ENCODE measurements at regions not wholly inside any gene's neighbourhood (a gene's known extent, or its start where the extent isn't known, plus 50 kb on each side); places are given as distances from the start of the nearest gene placed in this dataset.
"Not testable (repeated sequence)": the region's sequence is repeated elsewhere in the genome, so short reads cannot be mapped to it uniquely, and the experiment has no call there.

DNA sequence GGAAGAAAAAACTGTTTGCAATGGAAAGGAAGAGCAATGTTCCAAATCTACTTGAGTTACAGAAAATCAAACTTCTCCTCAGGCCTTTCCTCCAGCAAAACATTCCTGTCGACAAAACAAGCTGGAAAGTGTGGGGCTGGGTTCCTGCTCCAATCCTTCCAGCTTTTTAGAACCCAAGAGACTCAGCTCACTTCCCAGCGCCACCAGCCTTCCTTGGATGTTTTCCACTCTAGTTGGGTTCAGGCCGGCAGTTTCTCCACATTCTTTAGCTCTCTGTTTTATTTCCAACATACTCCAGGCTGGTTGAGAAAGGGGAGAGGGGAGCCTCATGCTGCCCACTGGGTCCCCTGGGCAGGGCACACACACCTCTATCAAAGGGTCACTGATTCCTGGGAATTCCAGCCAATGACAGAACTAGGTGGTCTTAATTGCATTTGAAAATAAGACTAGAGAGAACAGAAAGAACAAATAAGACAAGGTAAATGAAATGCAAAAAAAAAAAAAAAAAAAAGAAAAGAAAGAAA, 287.5 kb upstream of the FRG1 start:
- not testable (repeated sequence) for H3K36me3 Mint-ChIP-seq (ENCODE audit: unreplicated experiment); H3K27me3 Mint-ChIP-seq (ENCODE audit: unreplicated experiment); H3K4me3 Mint-ChIP-seq (ENCODE audit: unreplicated experiment); DNase-seq (ENCODE audit: extremely low spot score, unreplicated experiment); H3K27ac Mint-ChIP-seq (ENCODE audit: unreplicated experiment); H3K4me1 Mint-ChIP-seq (ENCODE audit: unreplicated experiment)
- peaks cover 14% of the 10 kb centered on the region for H3K9me3 Mint-ChIP-seq (ENCODE audit: unreplicated experiment)

DNA sequence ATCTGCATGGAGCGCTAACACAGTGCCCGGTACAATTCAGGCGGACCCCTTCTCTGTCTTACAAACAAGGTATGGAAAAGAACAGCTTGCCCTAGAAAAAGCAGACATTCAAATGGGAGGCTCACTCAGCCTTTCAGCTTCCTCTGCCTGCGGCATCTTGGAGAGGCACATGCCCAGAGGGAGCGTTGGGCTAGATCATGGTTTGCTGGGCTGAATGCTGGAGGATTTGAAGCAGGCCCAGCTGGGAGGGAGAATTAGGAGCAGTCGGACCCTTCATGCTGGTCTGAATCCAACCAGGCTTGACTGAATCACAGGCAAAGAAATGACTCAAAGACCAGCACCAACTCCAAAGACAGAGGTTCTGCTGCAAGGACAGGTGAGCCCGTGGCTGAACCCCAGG, 286.7 kb upstream of the FRG1 start:
- not testable (repeated sequence) for H3K27ac Mint-ChIP-seq (ENCODE audit: unreplicated experiment); H3K4me1 Mint-ChIP-seq (ENCODE audit: unreplicated experiment); H3K27me3 Mint-ChIP-seq (ENCODE audit: unreplicated experiment); H3K36me3 Mint-ChIP-seq (ENCODE audit: unreplicated experiment); H3K4me3 Mint-ChIP-seq (ENCODE audit: unreplicated experiment); DNase-seq (ENCODE audit: extremely low spot score, unreplicated experiment)
- peaks cover 14% of the 10 kb centered on the region for H3K9me3 Mint-ChIP-seq (ENCODE audit: unreplicated experiment)

DNA sequence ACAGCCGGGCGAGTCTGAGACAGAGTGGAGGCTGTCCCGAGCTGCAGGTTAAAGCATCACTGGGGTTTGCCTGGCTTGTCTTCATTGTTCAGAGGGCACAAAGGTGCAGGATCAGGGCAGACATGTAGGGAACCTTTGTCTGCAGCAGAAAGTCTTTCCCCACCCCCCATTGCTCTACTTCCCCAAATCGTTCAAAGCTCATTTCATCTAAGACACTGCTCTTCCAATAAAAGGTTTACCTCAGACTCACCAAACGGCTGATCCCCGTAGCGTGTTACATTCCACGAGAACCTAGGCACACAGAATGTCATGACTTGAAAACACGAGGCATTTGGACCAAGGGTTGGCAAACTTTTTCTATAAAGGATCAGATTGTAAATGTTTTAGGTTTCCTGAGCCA, 286.3 kb upstream of the FRG1 start:
- H3K27me3 Mint-ChIP-seq (ENCODE audit: unreplicated experiment); DNase-seq (ENCODE audit: extremely low spot score, unreplicated experiment); H3K36me3 Mint-ChIP-seq (ENCODE audit: unreplicated experiment); H3K4me1 Mint-ChIP-seq (ENCODE audit: unreplicated experiment); H3K4me3 Mint-ChIP-seq (ENCODE audit: unreplicated experiment); H3K27ac Mint-ChIP-seq (ENCODE audit: unreplicated experiment): not testable (repeated sequence)
- peaks cover 12% of the 10 kb centered on the region for H3K9me3 Mint-ChIP-seq (ENCODE audit: unreplicated experiment)

DNA sequence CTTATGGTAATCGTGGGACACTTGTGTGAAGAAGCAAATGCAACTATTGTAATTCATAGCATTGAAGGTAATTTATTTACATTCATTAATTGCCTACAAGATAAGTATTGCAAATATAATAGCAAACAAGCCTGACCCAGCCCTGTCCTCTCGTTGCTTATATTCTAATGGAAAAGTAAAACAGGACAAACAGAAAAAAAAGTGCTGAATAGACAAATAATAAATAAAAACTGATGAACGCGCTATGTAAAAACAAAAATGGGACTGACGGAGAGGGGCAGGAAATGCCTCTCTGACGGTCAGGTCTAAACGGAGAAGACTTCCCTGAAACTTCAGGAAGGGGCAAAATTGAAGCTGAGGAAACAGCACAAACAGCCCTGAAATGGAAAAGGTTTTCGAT, 284.9 kb upstream of the FRG1 start:
- not testable (repeated sequence) for H3K27ac Mint-ChIP-seq (ENCODE audit: unreplicated experiment); H3K9me3 Mint-ChIP-seq (ENCODE audit: unreplicated experiment); H3K36me3 Mint-ChIP-seq (ENCODE audit: unreplicated experiment); H3K4me3 Mint-ChIP-seq (ENCODE audit: unreplicated experiment); H3K4me1 Mint-ChIP-seq (ENCODE audit: unreplicated experiment); DNase-seq (ENCODE audit: extremely low spot score, unreplicated experiment); H3K27me3 Mint-ChIP-seq (ENCODE audit: unreplicated experiment)

DNA sequence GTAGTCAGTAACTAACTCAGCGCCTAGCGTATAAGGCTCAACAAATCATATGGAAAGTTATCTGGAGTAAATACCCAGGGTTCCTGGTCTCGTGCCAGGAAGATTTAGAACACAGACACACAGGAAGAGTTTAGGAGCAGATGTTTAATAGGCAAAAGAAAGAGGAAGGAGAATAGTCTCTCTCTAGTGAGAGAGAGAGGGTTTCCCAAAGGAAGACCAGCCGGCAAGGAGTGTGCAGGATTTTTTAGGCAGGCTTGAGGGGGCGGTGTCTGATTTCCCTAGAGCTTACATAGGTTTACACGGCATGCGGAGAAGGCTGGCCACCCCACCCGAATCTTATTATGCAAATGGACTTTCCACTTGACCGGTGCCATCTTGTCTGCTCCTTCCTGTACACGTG, 284.0 kb upstream of the FRG1 start:
- no peak overlapping the region for H3K4me3 Mint-ChIP-seq (ENCODE audit: unreplicated experiment)
- H3K27me3 Mint-ChIP-seq (ENCODE audit: unreplicated experiment): no peaks in the 10 kb centered on the region
- TF ChIP-seq, protein P1, sequence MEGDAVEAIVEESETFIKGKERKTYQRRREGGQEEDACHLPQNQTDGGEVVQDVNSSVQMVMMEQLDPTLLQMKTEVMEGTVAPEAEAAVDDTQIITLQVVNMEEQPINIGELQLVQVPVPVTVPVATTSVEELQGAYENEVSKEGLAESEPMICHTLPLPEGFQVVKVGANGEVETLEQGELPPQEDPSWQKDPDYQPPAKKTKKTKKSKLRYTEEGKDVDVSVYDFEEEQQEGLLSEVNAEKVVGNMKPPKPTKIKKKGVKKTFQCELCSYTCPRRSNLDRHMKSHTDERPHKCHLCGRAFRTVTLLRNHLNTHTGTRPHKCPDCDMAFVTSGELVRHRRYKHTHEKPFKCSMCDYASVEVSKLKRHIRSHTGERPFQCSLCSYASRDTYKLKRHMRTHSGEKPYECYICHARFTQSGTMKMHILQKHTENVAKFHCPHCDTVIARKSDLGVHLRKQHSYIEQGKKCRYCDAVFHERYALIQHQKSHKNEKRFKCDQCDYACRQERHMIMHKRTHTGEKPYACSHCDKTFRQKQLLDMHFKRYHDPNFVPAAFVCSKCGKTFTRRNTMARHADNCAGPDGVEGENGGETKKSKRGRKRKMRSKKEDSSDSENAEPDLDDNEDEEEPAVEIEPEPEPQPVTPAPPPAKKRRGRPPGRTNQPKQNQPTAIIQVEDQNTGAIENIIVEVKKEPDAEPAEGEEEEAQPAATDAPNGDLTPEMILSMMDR (IDR thresholded peaks at IDR 0.05): no peak
- H3K9me3 Mint-ChIP-seq (ENCODE audit: unreplicated experiment): peaks cover 7% of the 10 kb centered on the region
- no peaks in the 10 kb centered on the region for H3K4me1 Mint-ChIP-seq (ENCODE audit: unreplicated experiment)
- no peak for DNase-seq (ENCODE audit: extremely low spot score, unreplicated experiment)
- no peaks in the 10 kb centered on the region for H3K36me3 Mint-ChIP-seq (ENCODE audit: unreplicated experiment)
- H3K27ac Mint-ChIP-seq (ENCODE audit: unreplicated experiment): no peak overlapping the region

DNA sequence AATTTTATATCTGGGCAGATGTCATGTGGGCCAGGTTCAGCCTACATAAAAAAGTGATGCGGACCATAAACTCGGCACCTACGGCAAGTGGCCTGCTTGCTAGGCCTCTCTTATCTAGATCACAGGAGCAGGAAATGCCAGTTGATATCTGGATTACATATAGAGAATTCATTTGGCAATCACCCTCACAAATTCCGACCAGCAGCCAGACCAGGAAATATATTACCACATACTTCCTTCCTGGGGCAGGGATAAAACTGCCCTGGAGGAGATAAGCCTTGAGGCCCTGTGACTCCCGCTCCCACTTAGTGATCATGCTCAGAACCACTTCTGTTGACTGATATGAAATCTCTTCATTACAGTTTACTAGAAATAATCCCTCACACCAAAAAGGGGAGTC, 282.4 kb upstream of the FRG1 start:
- not testable (repeated sequence) for H3K36me3 Mint-ChIP-seq (ENCODE audit: unreplicated experiment); H3K27me3 Mint-ChIP-seq (ENCODE audit: unreplicated experiment); H3K9me3 Mint-ChIP-seq (ENCODE audit: unreplicated experiment); DNase-seq (ENCODE audit: extremely low spot score, unreplicated experiment); H3K27ac Mint-ChIP-seq (ENCODE audit: unreplicated experiment); H3K4me1 Mint-ChIP-seq (ENCODE audit: unreplicated experiment); H3K4me3 Mint-ChIP-seq (ENCODE audit: unreplicated experiment)

DNA sequence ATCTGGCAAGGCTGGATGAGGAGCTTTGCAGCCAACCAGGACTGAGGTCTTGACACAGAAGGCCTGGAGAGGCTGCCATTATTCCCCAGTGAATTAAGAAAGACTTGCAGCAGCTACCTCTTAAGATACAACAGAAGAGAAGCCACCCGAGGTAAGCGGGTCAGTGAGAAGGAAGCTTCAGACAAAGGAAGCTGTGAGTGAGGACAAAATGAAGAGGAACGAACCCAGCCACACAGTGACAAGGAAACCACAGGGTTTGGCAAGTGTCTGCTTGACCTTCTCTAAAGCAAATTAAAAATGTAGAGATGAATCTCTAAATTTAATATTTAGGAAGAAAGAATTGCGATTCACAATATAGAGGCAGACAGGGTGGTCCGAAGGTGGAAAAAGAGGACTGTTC, 281.8 kb upstream of the FRG1 start:
- H3K4me3 Mint-ChIP-seq (ENCODE audit: unreplicated experiment); H3K9me3 Mint-ChIP-seq (ENCODE audit: unreplicated experiment); DNase-seq (ENCODE audit: extremely low spot score, unreplicated experiment); H3K27me3 Mint-ChIP-seq (ENCODE audit: unreplicated experiment); H3K4me1 Mint-ChIP-seq (ENCODE audit: unreplicated experiment); H3K36me3 Mint-ChIP-seq (ENCODE audit: unreplicated experiment); H3K27ac Mint-ChIP-seq (ENCODE audit: unreplicated experiment): not testable (repeated sequence)

DNA sequence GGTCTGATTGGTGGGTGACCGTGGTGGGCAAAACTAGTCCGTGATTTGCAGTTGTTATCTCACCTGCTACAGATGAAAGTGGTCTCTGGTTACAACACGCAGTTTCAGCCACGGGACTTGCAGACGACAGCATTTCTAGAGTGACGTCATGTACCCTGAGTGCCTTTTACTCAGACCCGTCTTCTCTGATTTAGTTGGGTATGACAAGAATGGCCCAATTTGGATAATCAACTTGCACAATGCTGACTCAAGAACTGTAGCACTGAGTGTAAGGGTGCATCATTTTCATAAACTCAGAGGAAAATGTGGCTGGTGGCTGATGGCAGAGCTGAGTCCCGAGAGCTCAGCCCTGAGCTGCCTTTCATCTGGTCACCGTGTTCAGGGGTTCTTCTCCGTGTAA, 281.4 kb upstream of the FRG1 start:
- no peak for DNase-seq (ENCODE audit: extremely low spot score, unreplicated experiment)
- Mint-ChIP-seq H3K36me3 (ENCODE audit: unreplicated experiment) (no peaks in the 10 kb centered on the region), H3K9me3 (ENCODE audit: unreplicated experiment) (peaks cover 9% of the 10 kb centered on the region), H3K27me3 (ENCODE audit: unreplicated experiment) (no peaks in the 10 kb centered on the region), H3K4me1 (ENCODE audit: unreplicated experiment) (no peaks in the 10 kb centered on the region), H3K4me3 (ENCODE audit: unreplicated experiment) (no peak overlapping the region), H3K27ac (ENCODE audit: unreplicated experiment) (no peak overlapping the region)
- TF ChIP-seq, protein P1 (IDR thresholded peaks at IDR 0.05): no peak

All from osteocyte (in vitro differentiated cells).